Heart left ventricle (tissue), 13 donors: ENCODE measurements at regions not wholly inside any gene's neighbourhood (a gene's known extent, or its start where the extent isn't known, plus 50 kb on each side); places are given as distances from the start of the nearest gene placed in this dataset.

Experiments used
- CTCF ChIP-seq, 12 donors: fragments of 200-600 bp; sonication (generic) in 4 of 12; IDR thresholded peaks; one replicate each; pipeline versions ENCODE4 v1.5.0 to v1.8.0; 2018 to 2022; ENCODE audit warnings: antibody characterized with exemption in 12 of 12, mild to moderate bottlenecking in 5 of 12
- POLR2A ChIP-seq, 2 donors: fragments of 450-650 bp; IDR thresholded peaks; one replicate each; pipeline ENCODE4 v1.6.1; 2017; ENCODE audit warnings: antibody characterized with exemption in 2 of 2, mild to moderate bottlenecking in 2 of 2, moderate library complexity in 2 of 2
- donor health status: ischemic (EF 13 %, LVEDD 7.1; RV severe dilation, severe dysfunction).
- donor health status: DM: no; HTN: yes; CAD: no.
- donor health status: DM: no; HTN: no; CAD: no.
- donor health status: ischemic (EF 25% LVEDD 6.9; RV normal size, moderate dysfunction).
- donor health status: ischemic (EF 25% LVEDD 5.7; RV mildly dilated, moderate dysfunction).
- donor health status: ischemic (EF 35%, LVEDD 5.7; RV mildly dilated, moderate dysfunction).
- donor health status: nonischemic (EF 11% LVEDD 7.7; RV severe dilation, severe dysfunction).
- donor health status: DM: yes; HTN: yes; CAD: no.
- donor health status: PGD.
- donor health status: ischemic (EF 29% LVEDD 5.4; RV normal size, mild dysfunction).
- donor health status: nonischemic (EF 23%, LVEDD 6.1; RV moderate dilation, normal function).

- TF ChIP-seq CTCF (IDR thresholded peaks at IDR 0.05): no peak
- TF ChIP-seq POLR2A (IDR thresholded peaks at IDR 0.05): no peak
These were observed 174.4 kb upstream of the ADRA1B start for GRCh38 chr5:159741829-159742322.
